COLO668 (cell line): ENCODE measurements at regions not wholly inside any gene's neighbourhood (a gene's known extent, or its start where the extent isn't known, plus 50 kb on each side); places are given as distances from the start of the nearest gene placed in this dataset.
"Not testable (repeated sequence)": the region's sequence is repeated elsewhere in the genome, so short reads cannot be mapped to it uniquely, and the experiment has no call there.

Experiments
- DNase-seq: peaks from one replicate; lab custom pipeline; 2025; ENCODE audit not compliant: unreplicated experiment; lab: John Stamatoyannopoulos, UW

DNA sequence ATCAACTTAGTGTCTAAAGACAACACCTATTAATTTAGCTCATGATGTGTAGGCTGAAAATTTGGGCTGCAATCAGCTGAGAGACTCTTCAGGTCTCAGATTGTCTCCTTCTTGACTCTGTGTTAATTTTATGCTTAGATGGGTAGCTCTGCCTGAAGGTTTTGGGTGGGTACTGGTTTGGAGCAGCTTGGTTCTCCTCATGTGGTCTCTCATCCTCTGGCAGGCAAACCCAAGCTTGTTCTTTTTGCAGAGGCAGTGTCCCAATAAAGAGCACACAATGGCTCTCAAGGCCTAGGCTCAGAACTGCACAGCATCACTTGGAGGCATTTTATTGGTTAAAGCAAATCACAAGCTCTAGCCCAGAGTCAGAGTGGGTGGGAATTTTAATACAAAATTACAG is 280.6 kb downstream of the BTBD3 start:
- DNase-seq = no peak

- no peak for DNase-seq
Observed at GRCh38 chr20:12199703-12200102, 282.0 kb downstream of the BTBD3 start.

- DNase-seq = no peak
Observed at GRCh38 chr20:12201289-12201991, 283.7 kb downstream of the BTBD3 start.

- DNase-seq = no peak
Observed at GRCh38 chr20:12203399-12203798, 285.7 kb downstream of the BTBD3 start.

DNA sequence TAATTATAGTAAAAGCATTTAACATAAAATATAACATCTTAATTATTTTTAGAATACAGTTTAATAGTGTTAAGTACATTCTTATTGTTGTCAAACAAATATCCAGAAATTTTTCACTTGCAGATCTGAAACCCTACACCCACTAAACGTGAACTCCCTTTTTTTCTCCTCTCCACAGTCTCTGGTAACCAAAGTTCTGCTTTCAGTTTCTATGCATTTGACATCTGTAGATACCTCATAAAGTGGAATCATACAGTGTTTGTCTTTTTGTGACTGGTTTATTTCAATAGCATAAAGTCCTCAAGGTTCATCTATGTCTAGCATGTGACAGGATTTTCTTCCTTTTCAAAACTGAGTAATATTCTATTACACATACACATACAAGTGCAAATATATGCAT is 286.3 kb downstream of the BTBD3 start:
- no peak for DNase-seq

DNA sequence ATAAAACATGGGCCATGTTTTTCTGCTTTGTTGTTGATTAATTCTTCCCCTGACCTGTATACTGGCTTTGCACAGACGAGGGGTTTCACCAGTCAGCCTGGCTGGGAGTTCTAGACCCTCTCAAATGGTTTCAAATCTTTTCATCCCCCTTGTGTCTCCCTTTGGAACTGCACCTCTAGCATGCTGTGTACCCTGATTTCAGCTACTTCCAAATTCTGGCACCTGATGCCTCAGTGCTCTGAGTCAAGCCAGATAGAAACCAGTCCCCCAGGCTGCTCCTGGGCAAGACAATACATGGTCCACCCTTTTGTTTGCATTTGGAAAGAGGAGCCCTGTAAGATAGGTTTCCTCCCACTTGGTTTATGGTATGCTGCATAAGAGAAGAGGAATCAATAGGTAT is 290.2 kb downstream of the BTBD3 start:
- DNase-seq = peak; percentile 48

GRCh38 chr20:12210591-12210990 is 292.9 kb downstream of the BTBD3 start:
- DNase-seq = no peak

GRCh38 chr20:12211361-12211760 is 293.7 kb downstream of the BTBD3 start:
- DNase-seq = no peak

DNA sequence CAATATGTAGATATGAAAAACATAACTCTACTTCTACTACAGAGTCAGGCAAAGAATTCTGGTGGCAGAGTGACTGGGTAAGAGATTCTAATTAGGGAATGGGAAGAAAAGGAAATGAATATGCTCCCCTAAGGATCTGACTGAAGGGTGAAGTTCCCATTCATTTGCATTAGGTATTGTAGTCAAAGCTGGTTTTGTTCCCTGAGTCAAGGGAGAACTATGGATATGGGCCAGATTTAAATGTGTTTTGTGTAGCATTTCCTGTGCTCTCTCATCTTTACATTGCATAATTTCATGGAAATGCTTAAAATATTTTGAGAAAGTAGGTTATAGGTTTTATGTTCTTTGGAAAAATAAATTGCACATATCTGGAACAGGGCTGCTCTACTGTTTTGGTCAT is 299.7 kb downstream of the BTBD3 start:
- DNase-seq = no peak

DNA sequence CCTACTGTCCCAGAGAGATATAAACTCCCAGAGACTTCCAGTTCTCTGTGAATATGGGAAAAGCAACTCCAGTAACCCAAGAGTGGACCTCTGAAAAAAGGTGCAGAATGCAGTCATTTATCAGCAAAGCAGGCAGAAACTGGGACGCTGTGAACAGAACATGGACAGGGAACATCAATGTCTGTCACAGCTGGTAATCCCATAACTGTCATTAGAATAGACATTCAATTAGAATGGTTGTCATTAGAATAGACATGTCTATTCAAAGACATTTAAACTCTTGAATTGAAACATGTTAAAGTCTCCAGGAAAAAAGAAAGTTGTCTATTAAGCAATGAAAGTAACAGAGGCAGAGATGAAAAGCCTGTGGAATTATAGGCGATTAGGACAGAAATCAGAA is 302.1 kb downstream of the BTBD3 start:
- DNase-seq = no peak

- DNase-seq = no peak
Observed at GRCh38 chr20:12223057-12223456, 305.4 kb downstream of the BTBD3 start.

GRCh38 chr20:12225898-12226297 is 308.2 kb downstream of the BTBD3 start:
- no peak for DNase-seq

DNA sequence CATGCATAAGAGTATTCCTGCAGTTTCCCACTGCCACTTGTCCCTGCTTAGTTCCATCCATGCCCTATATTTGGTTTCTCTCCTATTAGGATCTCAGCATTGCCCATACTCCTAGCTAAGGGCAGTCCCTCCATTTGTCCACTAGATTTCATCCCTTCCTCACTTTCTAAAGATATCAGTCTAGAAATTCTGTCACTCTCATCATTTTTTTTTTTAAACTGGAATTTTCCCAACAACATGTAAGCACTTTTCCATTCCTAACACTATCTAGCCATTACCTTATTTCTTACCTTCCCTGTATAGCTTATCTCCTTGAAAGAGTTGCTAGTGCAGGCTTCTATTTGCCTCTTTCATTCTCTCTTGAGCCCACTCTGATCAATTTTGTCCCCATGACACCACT is 312.2 kb downstream of the BTBD3 start:
- DNase-seq = no peak

GRCh38 chr20:12237772-12238171 is 320.1 kb downstream of the BTBD3 start:
- DNase-seq = no peak

- DNase-seq = no peak
Observed at GRCh38 chr20:12241065-12241464, 323.4 kb downstream of the BTBD3 start.

GRCh38 chr20:12243327-12243726 is 325.6 kb downstream of the BTBD3 start:
- DNase-seq = no peak

DNA sequence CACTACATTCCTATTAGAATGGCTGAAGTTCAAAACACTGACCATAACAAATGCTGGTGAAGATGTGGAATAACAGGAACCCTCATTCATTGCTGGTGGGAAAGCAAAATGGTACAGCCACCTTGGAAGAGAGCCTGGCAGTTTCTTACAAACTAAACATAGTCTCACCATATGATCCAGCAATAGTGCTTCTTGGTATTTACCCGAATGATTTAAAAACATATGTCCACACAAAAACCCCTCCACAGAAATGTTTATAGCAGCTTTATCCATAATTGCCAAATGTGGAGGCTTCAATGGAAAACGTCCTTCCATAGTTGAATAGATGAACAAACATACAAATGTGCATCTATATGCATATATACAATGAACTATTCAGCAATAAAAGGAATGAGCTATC is 330.8 kb downstream of the BTBD3 start:
- no peak for DNase-seq

- DNase-seq = not testable (repeated sequence)
Observed at GRCh38 chr20:12250661-12251060, 333.0 kb downstream of the BTBD3 start.

DNA sequence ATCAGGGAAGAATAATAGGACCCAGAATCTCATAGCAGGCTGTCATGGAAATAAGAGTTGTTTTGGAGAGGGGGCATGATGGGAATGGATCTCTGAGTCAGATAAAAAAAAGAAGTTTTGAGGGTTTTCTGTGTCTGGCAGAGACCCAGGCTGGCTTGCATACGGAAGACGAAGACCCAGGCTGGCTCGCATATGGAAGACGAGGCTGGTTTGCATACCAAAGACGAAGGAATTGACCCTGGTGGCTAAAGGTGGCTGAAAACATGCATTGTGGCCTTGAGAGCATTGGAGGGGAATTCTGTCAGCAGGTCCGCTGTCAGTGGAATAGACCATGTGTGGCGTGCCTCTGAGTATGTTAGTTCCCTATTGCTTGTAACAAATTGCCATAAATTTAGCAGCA is 335.1 kb downstream of the BTBD3 start:
- no peak for DNase-seq

- no peak for DNase-seq
Observed at GRCh38 chr20:12255461-12255970, 337.8 kb downstream of the BTBD3 start.

GRCh38 chr20:12256806-12257205 is 339.1 kb downstream of the BTBD3 start:
- DNase-seq = no peak

GRCh38 chr20:12262747-12263146 is 345.1 kb downstream of the BTBD3 start:
- no peak for DNase-seq

DNA sequence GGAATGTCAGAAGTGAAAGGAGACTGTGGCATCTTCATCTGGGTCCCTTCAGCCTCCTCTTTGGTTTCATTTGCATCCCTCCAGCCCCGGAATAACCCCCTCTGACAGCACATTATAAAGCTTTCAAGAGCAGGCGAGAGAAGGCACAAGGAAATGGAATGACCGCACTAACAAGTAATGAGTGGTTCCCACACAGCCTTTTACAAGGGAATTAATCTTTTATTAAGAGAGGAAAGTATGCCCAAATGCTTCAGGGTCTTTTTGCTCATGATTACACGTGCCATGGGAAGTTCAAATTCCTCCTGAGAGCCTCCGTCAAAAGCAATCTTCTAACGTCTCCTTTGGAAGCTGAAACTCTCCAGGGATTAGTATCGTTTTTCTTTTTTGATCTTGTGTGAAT is 347.0 kb downstream of the BTBD3 start:
- DNase-seq = no peak
